ENCODE measurements at regions not wholly inside any gene's neighbourhood (a gene's known extent, or its start where the extent isn't known, plus 50 kb on each side); places are given as distances from the start of the nearest gene placed in this dataset.

- no peak for DNase-seq
These were observed 629.7 kb upstream of the FZD8 start for GRCh38 chr10:36271627-36272340.

DNA sequence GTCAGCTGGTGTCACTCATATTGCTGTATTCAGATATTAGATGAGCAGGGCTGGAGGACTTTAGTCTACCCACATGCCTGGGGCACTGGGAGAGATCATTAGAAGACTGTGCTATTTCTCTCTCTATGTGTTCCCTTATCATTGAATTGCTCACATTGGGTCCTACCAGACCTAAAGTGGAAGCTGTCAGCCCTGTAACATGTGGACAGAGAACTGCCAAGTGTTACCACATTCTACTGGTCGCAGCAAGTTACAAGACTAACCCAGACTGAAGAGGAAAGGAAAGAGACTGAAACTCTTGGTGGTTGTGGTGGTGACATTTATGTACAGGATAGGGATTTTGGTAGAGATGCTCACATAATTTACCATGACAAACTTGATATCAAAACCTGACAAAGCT lies 627.1 kb upstream of the FZD8 start:
- no peak for DNase-seq

GRCh38 chr10:36266923-36267322 lies 624.8 kb upstream of the FZD8 start:
- DNase-seq = no peak

DNA sequence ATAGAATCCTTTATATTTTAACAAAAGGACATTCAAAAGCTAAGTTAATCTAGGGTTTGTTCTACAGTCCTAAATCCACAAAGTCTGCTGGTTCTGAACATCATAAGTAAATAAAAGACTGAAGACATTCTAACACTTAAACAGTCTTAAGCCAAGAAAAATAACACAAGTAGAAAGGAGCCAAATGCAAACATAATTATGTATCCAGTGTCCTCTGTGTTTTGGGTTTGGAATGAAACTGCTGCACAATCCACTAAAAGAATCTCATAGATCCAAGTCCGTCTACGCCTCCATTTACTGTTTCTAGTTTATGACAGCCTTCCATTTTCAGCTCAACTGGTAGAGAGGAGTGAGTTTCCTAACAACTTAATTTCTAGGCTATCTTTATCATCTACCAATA lies 623.6 kb upstream of the FZD8 start:
- no peak for DNase-seq

- DNase-seq = no peak
These were observed 621.8 kb upstream of the FZD8 start for GRCh38 chr10:36263871-36264270.

GRCh38 chr10:36256948-36257356 lies 614.9 kb upstream of the FZD8 start:
- peak; percentile 86 for DNase-seq

DNA sequence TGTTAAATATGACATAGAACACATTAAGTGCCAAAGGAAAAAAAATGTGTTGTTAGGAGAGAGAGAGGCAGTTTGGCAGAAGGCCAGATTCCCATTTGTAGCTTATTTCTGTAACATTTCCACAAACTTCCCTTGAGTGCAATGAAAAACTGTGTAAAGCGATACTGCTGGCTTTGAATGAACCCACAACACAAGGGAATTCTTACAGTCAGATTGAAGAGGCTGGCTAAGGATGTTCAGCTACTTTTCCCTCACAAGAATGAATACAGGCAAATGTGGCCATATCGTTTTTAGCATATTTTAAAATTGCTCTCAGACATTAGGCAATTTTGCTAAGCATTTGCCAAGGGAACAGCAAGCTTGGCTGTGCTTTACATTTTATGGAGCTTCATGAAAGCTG lies 614.1 kb upstream of the FZD8 start:
- peak; percentile 81 for DNase-seq

- DNase-seq = peak; percentile 65
These were observed 612.1 kb upstream of the FZD8 start for GRCh38 chr10:36254199-36254598.

DNA sequence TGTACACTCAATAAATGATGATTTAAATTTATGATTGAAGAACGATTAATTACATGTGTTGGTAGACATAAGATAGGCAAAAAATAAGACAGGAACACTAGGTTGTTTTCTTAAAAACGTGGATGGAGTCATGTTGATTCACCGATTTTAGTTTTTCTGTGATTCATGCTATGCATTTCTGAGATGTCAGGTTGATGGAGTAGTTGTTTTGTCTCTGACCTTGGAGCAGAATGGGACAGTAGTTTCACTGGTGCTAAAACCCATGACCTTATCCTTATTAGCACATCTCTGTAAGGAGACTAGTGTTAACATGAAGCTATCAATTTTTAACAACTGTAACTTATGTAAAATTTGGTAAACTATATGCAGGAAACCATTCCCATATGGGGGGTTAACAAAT lies 611.6 kb upstream of the FZD8 start:
- DNase-seq = no peak

DNA sequence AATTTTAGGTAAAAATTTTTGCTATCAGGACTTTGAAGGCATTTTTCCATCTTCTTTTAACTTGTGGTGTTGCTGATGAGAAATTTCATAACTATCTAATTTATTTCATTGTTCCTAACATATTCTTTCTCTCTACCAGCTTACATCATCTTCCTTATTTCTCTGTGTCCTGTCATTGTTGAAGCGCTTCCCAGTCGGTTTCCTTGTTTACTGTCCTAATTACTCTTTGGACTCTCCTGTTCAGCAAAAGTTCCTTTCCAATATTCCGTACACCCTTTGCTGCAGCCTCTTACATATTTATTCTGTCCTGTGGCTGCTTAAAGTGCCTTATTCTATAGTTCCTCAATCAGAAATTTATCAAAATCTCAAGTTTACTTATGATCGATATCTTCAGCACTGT lies 609.0 kb upstream of the FZD8 start:
- DNase-seq = no peak

- DNase-seq = peak; percentile 81
These were observed 606.3 kb upstream of the FZD8 start for GRCh38 chr10:36248304-36248981.

- no peak for DNase-seq
These were observed 605.4 kb upstream of the FZD8 start for GRCh38 chr10:36247478-36247877.

DNA sequence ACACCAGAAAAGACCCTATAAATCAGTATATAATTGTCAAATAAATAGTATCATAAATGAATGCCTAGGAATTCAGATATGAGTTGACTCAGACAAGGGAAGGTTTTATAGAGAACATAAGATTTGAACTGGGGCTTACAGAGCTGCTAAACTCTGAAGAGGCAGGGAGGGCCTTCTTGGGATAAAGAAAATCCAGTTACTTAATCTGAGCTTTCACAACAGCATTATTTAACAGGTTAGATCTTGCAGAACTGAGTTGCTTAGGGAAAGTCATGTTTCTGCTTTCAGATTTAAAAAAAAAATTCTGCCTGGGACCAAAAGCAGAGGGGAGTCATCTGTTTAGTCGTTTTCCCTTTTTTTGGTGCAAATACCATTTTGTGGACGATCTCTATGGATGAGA lies 594.8 kb upstream of the FZD8 start:
- DNase-seq = no peak

DNA sequence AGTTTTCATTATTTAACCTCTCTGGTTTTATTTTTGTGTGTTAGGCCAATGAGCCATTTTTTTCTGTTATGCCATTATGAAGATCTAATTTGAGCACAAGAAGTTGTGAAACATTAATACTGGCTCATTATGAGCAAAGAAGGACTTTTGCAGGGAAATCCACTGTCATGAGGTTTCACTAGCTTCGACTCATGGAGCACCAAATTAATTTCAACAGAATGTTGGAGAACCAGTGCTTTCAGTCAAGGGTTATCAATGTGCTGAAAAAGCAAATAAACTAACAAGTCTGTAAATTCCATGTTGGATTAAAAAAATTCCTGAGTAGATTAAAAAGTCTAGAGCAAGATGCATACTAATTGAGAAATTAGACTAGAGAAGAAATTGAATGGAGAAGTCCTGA lies 594.2 kb upstream of the FZD8 start:
- DNase-seq = no peak

DNA sequence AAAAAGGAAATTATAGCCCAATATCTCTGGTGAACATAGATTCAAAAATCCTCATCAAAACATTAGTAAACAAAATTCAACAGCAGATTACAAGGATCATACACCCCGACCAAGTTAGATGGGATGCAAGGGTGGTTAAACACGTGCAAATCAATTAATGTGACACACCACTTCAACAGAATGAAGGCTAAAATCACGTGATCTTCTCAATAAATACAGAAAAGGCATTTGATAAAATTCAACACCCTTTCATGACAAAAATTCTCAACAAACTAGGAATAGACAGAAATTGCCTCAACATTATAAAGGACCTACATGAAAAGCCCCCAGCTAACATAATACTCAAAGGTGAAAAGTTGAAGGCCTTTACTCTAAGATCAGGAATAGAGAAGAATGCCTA lies 590.8 kb upstream of the FZD8 start:
- no peak for DNase-seq

DNA sequence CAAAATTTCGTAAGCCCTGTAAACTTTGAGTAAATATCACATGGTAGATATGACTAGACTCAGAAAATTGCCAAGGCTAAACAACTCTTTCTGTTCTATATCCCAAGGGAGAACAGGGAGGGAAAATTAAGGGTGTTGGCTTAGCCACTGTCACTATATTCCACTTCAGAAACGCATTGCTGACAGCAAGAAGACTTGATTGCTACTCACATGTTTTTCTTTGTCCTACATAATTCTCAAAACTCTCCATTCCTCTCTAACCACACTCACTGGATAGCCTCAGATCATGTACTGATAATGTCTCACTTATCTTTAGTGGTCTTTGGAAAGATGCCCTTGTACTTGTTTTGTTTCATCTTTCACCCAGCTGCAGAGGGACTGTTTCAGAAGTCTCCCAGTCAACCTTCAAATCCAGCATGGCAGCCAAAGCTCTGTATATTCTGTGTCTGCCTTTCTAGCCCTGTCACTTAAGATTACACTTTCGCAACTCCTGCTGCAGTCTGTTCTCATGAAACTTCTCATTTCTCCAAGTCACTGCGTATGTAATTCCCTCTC lies 582.4 kb upstream of the FZD8 start:
- peak; percentile 66 for DNase-seq

- no peak for DNase-seq
These were observed 579.0 kb upstream of the FZD8 start for GRCh38 chr10:36221101-36221500.

- DNase-seq = peak; percentile 28
These were observed 578.1 kb upstream of the FZD8 start for GRCh38 chr10:36220151-36220550.

GRCh38 chr10:36211856-36212255 lies 569.8 kb upstream of the FZD8 start:
- DNase-seq = no peak

GRCh38 chr10:36209480-36209879 lies 567.4 kb upstream of the FZD8 start:
- no peak for DNase-seq

DNA sequence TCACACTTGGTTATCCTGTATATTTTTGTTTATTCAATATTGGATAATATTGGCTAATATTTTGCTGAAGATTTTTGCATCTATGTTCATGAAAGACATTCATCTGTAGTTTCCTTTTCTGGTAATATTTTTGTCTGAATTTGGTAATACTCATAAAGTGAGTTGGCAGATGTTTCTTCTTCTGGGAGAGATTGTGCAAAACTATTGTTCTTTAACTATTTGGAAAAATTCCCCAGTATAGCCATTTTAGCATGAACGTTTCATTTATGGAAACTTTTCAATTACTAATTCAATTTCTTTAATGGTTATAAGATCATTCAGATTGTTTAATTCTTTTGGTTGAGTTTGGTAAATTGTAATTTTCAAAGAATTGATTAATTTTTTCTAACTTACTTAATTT lies 560.8 kb upstream of the FZD8 start:
- DNase-seq = no peak

- no peak for DNase-seq
These were observed 558.5 kb upstream of the FZD8 start for GRCh38 chr10:36200577-36200976.

DNA sequence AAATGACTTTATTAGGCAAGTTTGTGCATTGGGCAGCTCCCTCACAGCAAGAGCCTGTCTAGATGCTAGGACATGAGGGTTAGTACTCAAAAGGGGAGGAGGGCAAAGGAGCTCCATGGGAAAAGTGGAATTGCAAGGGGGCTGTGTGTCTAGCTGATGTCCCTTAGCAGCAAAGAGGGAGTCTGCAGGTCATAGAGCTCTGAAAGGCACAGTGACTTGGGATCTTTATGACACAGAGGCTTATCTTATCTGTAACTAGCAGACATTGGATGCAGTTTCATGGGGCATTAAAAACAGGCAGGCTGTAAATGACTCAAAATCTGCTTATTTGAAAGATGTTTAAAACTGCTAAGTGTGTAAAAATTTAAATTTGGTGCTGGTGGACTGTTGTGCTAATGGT lies 556.2 kb upstream of the FZD8 start:
- no peak for DNase-seq

DNA sequence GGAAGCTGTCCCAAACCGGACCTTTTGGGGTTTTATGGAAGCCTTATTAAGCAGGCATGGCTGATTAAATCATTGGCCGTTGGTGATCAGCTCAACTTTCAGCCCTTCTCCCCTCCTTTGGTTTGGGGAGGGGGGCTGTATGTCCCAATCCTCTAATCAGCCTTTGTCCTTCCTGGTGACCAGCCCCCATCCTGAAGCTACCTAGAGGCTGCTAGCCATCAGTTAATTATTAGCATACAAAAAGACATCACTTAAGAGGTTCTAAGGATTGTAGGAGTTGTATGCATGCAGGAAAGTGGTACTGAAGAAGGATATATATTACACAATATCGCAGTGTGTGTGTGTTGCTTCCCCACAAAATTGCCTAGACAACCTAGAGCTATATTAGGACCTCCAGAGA lies 553.3 kb upstream of the FZD8 start:
- DNase-seq = no peak

GRCh38 chr10:36194276-36194675 lies 552.2 kb upstream of the FZD8 start:
- DNase-seq = no peak
